Spleen (tissue), 7 donors: ENCODE measurements at regions not wholly inside any gene's neighbourhood (a gene's known extent, or its start where the extent isn't known, plus 50 kb on each side); places are given as distances from the start of the nearest gene placed in this dataset.

ENCODE experiments used
- CTCF ChIP-seq, 11 experiments: fragments of 200-600 bp in 7 of 11; fragments of 450-650 bp in 4 of 11; sonication (generic) in 4 of 11; IDR thresholded peaks in 8 of 11; conservative IDR thresholded peaks in 3 of 11; 1 replicate in 7 of 11; 2 replicates in 4 of 11; pipeline versions ENCODE4 v1.4.0 to v1.8.0; 2016 to 2021; ENCODE audit warnings: antibody characterized with exemption in 11 of 11, inconsistent platforms in 4 of 11, mild to moderate bottlenecking in 1 of 11
- POLR2A ChIP-seq, 3 donors: fragments of 450-650 bp; IDR thresholded peaks; one replicate each; pipeline ENCODE4 v1.5.1; 2017; ENCODE audit warnings: antibody characterized with exemption in 3 of 3, mild to moderate bottlenecking in 1 of 3
- donor health status: DM: no; HTN: no; CAD: no; lungs with moderate emphysema.
- donor health status: DM: no; HTN: no; CAD: no.
- donor health status: DM: no; HTN: no; CAD: no.

GRCh38 chr15:97686324-97686723, 274.2 kb upstream of the ARRDC4 start:
- no peak for TF ChIP-seq CTCF (IDR thresholded peaks at IDR 0.05 in 8 of 11, conservative IDR thresholded peaks at IDR 0.05 in 3 of 11)
- TF ChIP-seq POLR2A (IDR thresholded peaks at IDR 0.05): no peak
